H1 (cell line): ENCODE measurements at regions not wholly inside any gene's neighbourhood (a gene's known extent, or its start where the extent isn't known, plus 50 kb on each side); places are given as distances from the start of the nearest gene placed in this dataset.

Source experiments
- CTCF ChIA-PET: fragments of 300-600 bp; sonication (Branson Sonifier 250); formaldehyde crosslinking; loops from one replicate; lab custom pipeline; 2021; ENCODE audit not compliant: partially characterized antibody; lab: Charles Lee
- POLR2A ChIA-PET: fragments of 300-600 bp; sonication (Branson Sonifier 250); formaldehyde crosslinking; loops from one replicate; lab custom pipeline; 2021; ENCODE audit warnings: inconsistent platforms; ENCODE audit not compliant: partially characterized antibody; lab: Charles Lee
- DNase-seq, 2 experiments: peaks; one replicate each; pipeline versions ENCODE4 v3.0.0 to v3.0.0-alpha.2; 2010 to 2022; ENCODE audit warnings: low spot score in 2 of 2, low read depth in 1 of 2, mixed read lengths in 1 of 2
- FAIRE-seq: peaks from 2 replicates; lab custom pipeline; 2011; peaks lifted over from hg19 to GRCh38; lab: Jason Lieb, UNC
- H2AFZ ChIP-seq: 2 replicates; pipeline ENCODE4 v1.8.1; 2012; ENCODE audit warnings: low read length, inconsistent platforms
- H2AK5ac ChIP-seq: 2 replicates; pipeline ENCODE4 v1.6.1; 2013; ENCODE audit warnings: low read depth, low read length
- H2BK120ac ChIP-seq: replicated peaks from 2 replicates; pipeline ENCODE3; 2013; ENCODE audit warnings: low read depth, low read length, inconsistent platforms
- H2BK12ac ChIP-seq: 2 replicates; pipeline ENCODE4 v1.6.1; 2013; ENCODE audit warnings: low read depth, low read length
- H2BK15ac ChIP-seq: 2 replicates; pipeline ENCODE4 v1.6.1; 2013; ENCODE audit warnings: low read length
- H2BK20ac ChIP-seq: 2 replicates; pipeline ENCODE4 v1.6.1; 2013; ENCODE audit warnings: low read length
- H2BK5ac ChIP-seq: 2 replicates; pipeline ENCODE4 v1.6.1; 2013; ENCODE audit warnings: low read depth, low read length
- H3K14ac ChIP-seq: 2 replicates; pipeline ENCODE4 v1.6.1; 2013; ENCODE audit warnings: inconsistent platforms; ENCODE audit not compliant: insufficient read length
- H3K18ac ChIP-seq: 2 replicates; pipeline ENCODE4 v1.6.1; 2013; ENCODE audit warnings: low read length; ENCODE audit errors: extremely low read depth
- H3K23ac ChIP-seq: 2 replicates; pipeline ENCODE4 v1.6.1; 2013; ENCODE audit warnings: inconsistent platforms; ENCODE audit not compliant: insufficient read length
- H3K23me2 ChIP-seq: 2 replicates; pipeline ENCODE4 v1.6.1; 2013; ENCODE audit warnings: low read depth, low read length
- H3K27ac ChIP-seq: 2 replicates; pipeline ENCODE4 v1.6.1; 2011; ENCODE audit warnings: low read depth, low read length, inconsistent platforms
- H3K27me3 ChIP-seq, 4 experiments: replicated peaks in 1 of 4; 1 replicate in 1 of 4; 2 replicates in 3 of 4; pipeline versions ENCODE4 v1.6.1 to v1.8.1; 2011 to 2013; ENCODE audit warnings: low read length in 3 of 4, mild to moderate bottlenecking in 3 of 4, inconsistent platforms in 2 of 4, mixed read lengths in 2 of 4, moderate library complexity in 1 of 4; ENCODE audit not compliant: control insufficient read depth in 3 of 4, insufficient read depth in 3 of 4; ENCODE audit errors: extremely low read depth in 1 of 4
- H3K36me3 ChIP-seq, 4 experiments: 2 replicates each; pipeline versions ENCODE4 v1.6.1 to v1.8.1; 2011 to 2013; ENCODE audit warnings: mild to moderate bottlenecking in 4 of 4, low read length in 3 of 4, moderate library complexity in 2 of 4, control low read depth in 1 of 4, inconsistent platforms in 1 of 4; ENCODE audit not compliant: insufficient read depth in 4 of 4, control insufficient read depth in 2 of 4
- H3K4ac ChIP-seq: replicated peaks from 2 replicates; pipeline ENCODE3; 2013; ENCODE audit warnings: low read length, low read depth, mixed read lengths, inconsistent platforms; ENCODE audit not compliant: insufficient read length
- H3K4me1 ChIP-seq, 4 experiments: replicated peaks in 1 of 4; 1 replicate in 1 of 4; 2 replicates in 3 of 4; pipeline versions ENCODE4 v1.6.1 to v1.8.1; 2011 to 2013; ENCODE audit warnings: low read length in 3 of 4, inconsistent platforms in 2 of 4, mixed read lengths in 1 of 4; ENCODE audit not compliant: insufficient read depth in 4 of 4, control insufficient read depth in 3 of 4
- H3K4me2 ChIP-seq, 2 experiments: 2 replicates each; pipeline versions ENCODE4 v1.6.1 to v1.8.1; 2011 to 2013; ENCODE audit warnings: low read depth in 2 of 2, low read length in 2 of 2, control low read depth in 1 of 2, inconsistent platforms in 1 of 2, mild to moderate bottlenecking in 1 of 2; ENCODE audit not compliant: insufficient read depth in 1 of 2
- H3K4me3 ChIP-seq, 4 experiments: fragments of 200-600, 300-600 bp in 1 of 4; sonication (generic), shearing (Covaris generic), sonication (Bioruptor Twin) in 1 of 4; 2 replicates each; pipeline versions ENCODE4 v1.5.1 to v1.8.1; 2011 to 2016; ENCODE audit warnings: low read length in 4 of 4, low read depth in 3 of 4, control low read depth in 2 of 4, inconsistent platforms in 2 of 4, mild to moderate bottlenecking in 2 of 4, mixed read lengths in 1 of 4, moderate library complexity in 1 of 4; ENCODE audit not compliant: insufficient read depth in 2 of 4; ENCODE audit errors: extremely low read depth in 1 of 4
- H3K56ac ChIP-seq: replicated peaks from 2 replicates; pipeline ENCODE3; 2013; ENCODE audit warnings: low read depth, mild to moderate bottlenecking, mixed read lengths, low read length, inconsistent platforms; ENCODE audit not compliant: insufficient read length
- H3K79me1 ChIP-seq: 2 replicates; pipeline ENCODE4 v1.6.1; 2013; ENCODE audit warnings: low read depth, low read length, control low read depth
- H3K79me2 ChIP-seq, 2 experiments: 2 replicates each; pipeline versions ENCODE4 v1.6.1 to v1.8.1; 2012 to 2013; ENCODE audit warnings: low read length in 2 of 2, mild to moderate bottlenecking in 2 of 2, inconsistent platforms in 1 of 2; ENCODE audit not compliant: insufficient read depth in 2 of 2, control insufficient read depth in 1 of 2
- H3K9ac ChIP-seq, 4 experiments: replicated peaks in 1 of 4; 1 replicate in 1 of 4; 2 replicates in 3 of 4; pipeline versions ENCODE4 v1.6.1 to v1.8.1; 2011 to 2013; ENCODE audit warnings: low read depth in 3 of 4, low read length in 3 of 4, control low read depth in 2 of 4, mild to moderate bottlenecking in 2 of 4, moderate library complexity in 2 of 4, inconsistent platforms in 1 of 4; ENCODE audit errors: extremely low read depth in 1 of 4
- H3K9me3 ChIP-seq, 2 experiments: 2 replicates each; pipeline versions ENCODE4 v1.6.1 to v1.8.1; 2012 to 2013; ENCODE audit warnings: mild to moderate bottlenecking in 2 of 2, moderate library complexity in 2 of 2, control low read depth in 1 of 2, inconsistent platforms in 1 of 2, low read depth in 1 of 2, low read length in 1 of 2, mixed read lengths in 1 of 2; ENCODE audit not compliant: insufficient read depth in 2 of 2
- H4K20me1 ChIP-seq, 2 experiments: replicated peaks in 1 of 2; 2 replicates each; pipeline versions ENCODE3 to v1.8.1; 2011 to 2013; ENCODE audit warnings: inconsistent platforms in 2 of 2, low read length in 2 of 2, mild to moderate bottlenecking in 1 of 2; ENCODE audit not compliant: insufficient read depth in 2 of 2, control insufficient read depth in 1 of 2
- H4K5ac ChIP-seq: 2 replicates; pipeline ENCODE4 v1.6.1; 2013; ENCODE audit warnings: low read length, low read depth, mixed read lengths, inconsistent platforms; ENCODE audit not compliant: insufficient read length
- H4K8ac ChIP-seq: 2 replicates; pipeline ENCODE4 v1.8.0; 2013; ENCODE audit warnings: mild to moderate bottlenecking, moderate library complexity, low read length, inconsistent platforms; ENCODE audit not compliant: insufficient read depth; ENCODE audit errors: extremely low read depth
- H4K91ac ChIP-seq: replicated peaks from 2 replicates; pipeline ENCODE3; 2013; ENCODE audit warnings: low read length, mixed read lengths, inconsistent platforms; ENCODE audit not compliant: insufficient read length
- MAFK ChIP-seq: IDR thresholded peaks from 2 replicates; pipeline ENCODE4 v1.6.1; 2012; ENCODE audit warnings: low read depth, mild to moderate bottlenecking, improper control_type of control experiment, low read length
- SRF ChIP-seq: IDR thresholded peaks from 2 replicates; pipeline ENCODE4 v1.6.1; 2011; ENCODE audit warnings: mild to moderate bottlenecking, low read depth, low read length, moderate library complexity
- YY1 ChIP-seq: IDR thresholded peaks from 2 replicates; pipeline ENCODE4 v1.6.1; 2011; ENCODE audit warnings: low read depth, mild to moderate bottlenecking, low read length
- WGBS, 2 experiments: shearing (Covaris generic) in 1 of 2; methylation state at CpG; one replicate each; pipeline versions ENCODE4 v1.1.6 to v1.1.7; 2013 to 2015; ENCODE audit warnings: low lambda C conversion rate in 2 of 2, mixed read lengths in 2 of 2, inconsistent platforms in 1 of 2, low coverage in 1 of 2, missing lambda C conversion rate in 1 of 2; ENCODE audit not compliant: insufficient replicate concordance in 2 of 2, insufficient coverage in 1 of 2, insufficient read length in 1 of 2; ENCODE audit errors: extremely low coverage in 1 of 2, missing lambda C conversion rate in 1 of 2; 5-methylcytosine and 5-hydroxymethylcytosine counted together
- TF ChIP-seq, protein P1 (sequence below): IDR thresholded peaks from 2 replicates; pipeline ENCODE4 v1.6.1; 2011; ENCODE audit warnings: low read length, improper control_type of control experiment

DNA sequence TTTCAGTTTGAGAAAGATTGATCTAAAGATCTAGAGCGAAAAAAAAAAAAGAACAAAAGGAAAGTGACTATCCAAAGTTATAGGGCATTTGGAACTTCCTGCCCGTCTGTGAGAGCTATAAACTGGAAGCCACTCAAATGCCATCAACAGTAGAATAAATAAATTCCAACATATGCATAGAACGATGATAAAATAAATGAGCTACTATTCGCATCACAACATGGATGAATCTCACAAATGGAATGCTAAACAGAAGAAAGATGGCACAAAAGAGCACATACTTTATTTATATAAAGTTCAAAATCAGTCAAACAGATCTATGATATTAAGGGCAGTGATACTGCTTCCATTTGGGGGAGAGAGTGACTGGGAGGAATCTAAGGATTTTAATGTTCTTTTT lies 128.8 kb downstream of the TTC32 start:
- Histone ChIP-seq H3K18ac (no peak overlapping the region), H3K79me2 (no peaks in the 10 kb centered on the region), H2BK15ac (no peak overlapping the region), H2BK20ac (no peak overlapping the region), H4K20me1 (no peaks in the 10 kb centered on the region), H3K27ac (no peak overlapping the region), H2BK12ac (no peak overlapping the region), H3K4me2 (no peak overlapping the region), H4K5ac (no peak overlapping the region), H4K8ac (no peak overlapping the region), H3K56ac (no peak overlapping the region), H3K4me1 (peaks cover 7 to 12% (median 9%) of the 10 kb centered on the region in 4 experiments; a peak in 6 of 7 replicates), H3K23ac (no peak overlapping the region), H3K36me3 (no peaks in the 10 kb centered on the region), H4K91ac (no peak overlapping the region), H2AFZ (no peak overlapping the region), H2BK120ac (no peak overlapping the region), H3K79me1 (no peaks in the 10 kb centered on the region), H2AK5ac (no peak overlapping the region), H3K4ac (no peak overlapping the region), H3K23me2 (no peaks in the 10 kb centered on the region), H2BK5ac (no peak overlapping the region), H3K9me3 (no peaks in the 10 kb centered on the region), H3K4me3 (no peak overlapping the region), H3K27me3 (no peaks in the 10 kb centered on the region), H3K14ac (no peak overlapping the region), H3K9ac (no peak overlapping the region)
- FAIRE-seq (no peak), DNase-seq (no peak)
- ChIA-PET POLR2A (no interaction called here), CTCF (interaction anchor here (1.3 to 1.9 kb wide), 3 partner anchors 10 to 90 kb away, joined by 3 to 11 read pairs (median 5); no protein-coding TSS in a partner anchor)
- TF ChIP-seq MAFK: no peak
- TF ChIP-seq, protein P1, sequence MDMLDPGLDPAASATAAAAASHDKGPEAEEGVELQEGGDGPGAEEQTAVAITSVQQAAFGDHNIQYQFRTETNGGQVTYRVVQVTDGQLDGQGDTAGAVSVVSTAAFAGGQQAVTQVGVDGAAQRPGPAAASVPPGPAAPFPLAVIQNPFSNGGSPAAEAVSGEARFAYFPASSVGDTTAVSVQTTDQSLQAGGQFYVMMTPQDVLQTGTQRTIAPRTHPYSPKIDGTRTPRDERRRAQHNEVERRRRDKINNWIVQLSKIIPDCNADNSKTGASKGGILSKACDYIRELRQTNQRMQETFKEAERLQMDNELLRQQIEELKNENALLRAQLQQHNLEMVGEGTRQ: no peak
- TF ChIP-seq SRF: no peak
- TF ChIP-seq YY1: no peak
- WGBS, 2 experiments: 84% methylated on average over 4 of the region's 4 CpGs; no CpG with 5 or more reads in 1 of the 2 experiments
